VCaP (cell line): ENCODE measurements at regions not wholly inside any gene's neighbourhood (a gene's known extent, or its start where the extent isn't known, plus 50 kb on each side); places are given as distances from the start of the nearest gene placed in this dataset.

Experiments used
- H3K27ac ChIP-seq: fragments of 450-650 bp; 2 replicates; pipeline ENCODE4 v1.5.1; 2017
- TF ChIP-seq, protein P1 (sequence below): fragments of 450-650 bp; conservative IDR thresholded peaks from 2 replicates; pipeline ENCODE4 v1.5.1; 2017; ENCODE audit warnings: mild to moderate bottlenecking, moderate library complexity

DNA sequence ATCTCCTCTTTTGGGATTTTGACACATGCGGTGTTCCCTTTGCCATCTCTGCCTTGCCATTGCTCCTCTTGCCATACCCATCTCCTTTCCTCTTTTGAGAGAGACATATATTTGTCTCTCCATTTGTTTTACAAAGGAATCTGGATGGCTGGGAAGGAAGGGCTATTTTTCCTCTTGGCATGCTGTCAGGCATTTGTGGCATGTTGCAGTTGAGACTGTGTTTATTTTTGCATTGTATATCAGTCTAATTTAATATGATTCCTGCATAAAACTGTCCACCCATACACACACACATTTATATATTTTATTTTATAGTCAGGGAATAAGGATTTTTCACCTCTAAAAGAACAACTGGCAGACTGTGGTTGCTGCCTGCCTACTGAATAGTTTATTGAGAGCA is 1105.8 kb upstream of the SEMA6A start:
- TF ChIP-seq, protein P1, sequence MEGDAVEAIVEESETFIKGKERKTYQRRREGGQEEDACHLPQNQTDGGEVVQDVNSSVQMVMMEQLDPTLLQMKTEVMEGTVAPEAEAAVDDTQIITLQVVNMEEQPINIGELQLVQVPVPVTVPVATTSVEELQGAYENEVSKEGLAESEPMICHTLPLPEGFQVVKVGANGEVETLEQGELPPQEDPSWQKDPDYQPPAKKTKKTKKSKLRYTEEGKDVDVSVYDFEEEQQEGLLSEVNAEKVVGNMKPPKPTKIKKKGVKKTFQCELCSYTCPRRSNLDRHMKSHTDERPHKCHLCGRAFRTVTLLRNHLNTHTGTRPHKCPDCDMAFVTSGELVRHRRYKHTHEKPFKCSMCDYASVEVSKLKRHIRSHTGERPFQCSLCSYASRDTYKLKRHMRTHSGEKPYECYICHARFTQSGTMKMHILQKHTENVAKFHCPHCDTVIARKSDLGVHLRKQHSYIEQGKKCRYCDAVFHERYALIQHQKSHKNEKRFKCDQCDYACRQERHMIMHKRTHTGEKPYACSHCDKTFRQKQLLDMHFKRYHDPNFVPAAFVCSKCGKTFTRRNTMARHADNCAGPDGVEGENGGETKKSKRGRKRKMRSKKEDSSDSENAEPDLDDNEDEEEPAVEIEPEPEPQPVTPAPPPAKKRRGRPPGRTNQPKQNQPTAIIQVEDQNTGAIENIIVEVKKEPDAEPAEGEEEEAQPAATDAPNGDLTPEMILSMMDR = no peak

DNA sequence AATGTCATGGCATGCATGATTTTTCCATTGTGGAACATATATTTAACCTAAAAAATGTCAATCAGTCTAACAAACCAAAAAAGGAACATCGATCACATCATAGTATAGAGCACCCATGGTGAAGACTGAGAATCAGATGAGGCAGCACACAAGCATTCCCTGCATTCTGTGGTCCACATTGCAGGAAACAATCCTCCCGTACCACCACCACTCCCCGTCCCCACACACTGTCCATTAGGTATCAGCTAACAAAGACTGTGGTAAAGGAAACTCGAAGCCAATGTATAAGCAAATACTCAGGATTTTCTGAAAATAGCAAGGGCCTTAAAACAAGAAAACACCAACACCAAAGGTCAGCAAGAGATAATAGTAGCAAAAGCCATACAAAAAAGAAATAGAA is 1104.4 kb upstream of the SEMA6A start:
- TF ChIP-seq, protein P1 = no peak
- H3K27ac ChIP-seq = no peak overlapping the region

More for the DNA sequence above, 1105.8 kb upstream of the SEMA6A start:
- no peak overlapping the region for H3K27ac ChIP-seq

DNA sequence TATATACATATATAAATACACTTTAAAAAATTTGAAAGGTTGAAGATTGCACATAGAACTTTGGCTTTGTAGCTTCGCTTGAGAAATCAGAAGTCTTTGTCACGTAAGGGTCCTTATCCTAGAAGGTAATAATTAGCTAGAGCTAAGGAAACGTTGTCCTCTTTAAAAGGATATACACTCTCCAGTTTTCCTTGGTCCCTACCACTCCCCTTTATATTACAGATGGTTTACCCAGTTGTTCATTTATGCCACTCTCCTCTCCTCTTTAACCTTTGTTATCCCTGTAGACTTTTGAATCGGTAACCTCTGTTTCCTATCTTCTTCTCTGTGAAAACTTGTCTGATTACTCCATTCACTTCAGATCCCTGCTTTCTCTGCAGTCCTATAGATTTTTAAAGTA is 1101.0 kb upstream of the SEMA6A start:
- TF ChIP-seq, protein P1 = no peak
- no peak overlapping the region for H3K27ac ChIP-seq

DNA sequence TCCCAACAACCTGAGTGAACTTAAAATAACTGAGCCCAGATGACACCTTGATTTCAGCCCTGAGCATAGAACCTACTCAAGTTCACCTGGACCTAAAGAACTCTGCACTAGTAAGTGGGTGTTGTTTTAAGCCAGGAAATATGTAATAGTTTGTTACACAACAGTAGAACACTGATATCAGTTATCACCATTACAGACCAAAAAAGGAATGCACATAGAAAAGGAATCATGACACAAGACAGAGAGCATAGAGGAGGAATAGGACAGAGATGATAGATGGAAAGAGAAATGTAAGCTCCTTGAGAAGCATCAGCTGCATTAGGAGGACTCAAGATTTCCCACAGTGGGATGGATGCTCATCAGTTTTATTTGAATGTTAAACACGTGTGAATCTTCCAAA is 1096.9 kb upstream of the SEMA6A start:
- TF ChIP-seq, protein P1 = no peak
- no peak overlapping the region for H3K27ac ChIP-seq

DNA sequence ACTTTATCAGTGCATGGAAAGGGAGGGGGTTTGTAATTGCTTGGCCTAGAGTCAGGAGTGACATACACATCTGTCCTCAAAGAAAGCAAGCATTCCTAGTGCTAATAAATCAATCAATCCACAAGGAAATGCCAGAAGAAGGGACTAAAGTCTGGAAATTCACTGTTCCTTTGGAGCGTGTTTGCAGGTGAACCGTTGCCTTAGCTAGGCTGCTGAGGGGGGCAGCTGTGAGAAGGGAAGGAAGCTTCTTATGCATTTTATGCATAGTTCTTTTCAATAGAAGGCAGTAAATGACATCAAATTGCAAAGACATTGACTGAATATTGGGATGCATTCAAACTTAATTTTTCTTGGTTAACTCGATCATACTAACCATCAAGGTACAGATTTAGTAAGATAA is 1092.5 kb upstream of the SEMA6A start:
- no peak overlapping the region for H3K27ac ChIP-seq
- TF ChIP-seq, protein P1 = no peak

DNA sequence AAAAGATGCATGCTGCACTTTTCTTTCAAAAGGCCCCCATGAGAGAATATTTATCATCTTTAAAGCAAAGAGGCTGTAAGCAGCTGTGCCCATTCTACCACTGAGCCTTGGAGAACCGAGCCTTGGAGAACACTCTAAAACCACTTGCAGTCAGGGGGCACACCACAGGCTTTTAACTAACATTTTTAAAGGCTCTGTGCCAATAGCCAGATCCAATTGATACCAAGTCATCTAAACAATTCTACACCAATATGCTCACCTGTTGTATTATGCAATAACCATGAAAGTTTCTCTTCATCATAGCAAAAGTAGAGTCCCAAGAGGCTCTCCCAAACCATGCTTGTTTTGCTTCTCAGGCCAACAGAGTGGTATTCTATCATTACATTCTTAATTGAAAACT is 1090.5 kb upstream of the SEMA6A start:
- TF ChIP-seq, protein P1 = no peak
- H3K27ac ChIP-seq = no peak overlapping the region

DNA sequence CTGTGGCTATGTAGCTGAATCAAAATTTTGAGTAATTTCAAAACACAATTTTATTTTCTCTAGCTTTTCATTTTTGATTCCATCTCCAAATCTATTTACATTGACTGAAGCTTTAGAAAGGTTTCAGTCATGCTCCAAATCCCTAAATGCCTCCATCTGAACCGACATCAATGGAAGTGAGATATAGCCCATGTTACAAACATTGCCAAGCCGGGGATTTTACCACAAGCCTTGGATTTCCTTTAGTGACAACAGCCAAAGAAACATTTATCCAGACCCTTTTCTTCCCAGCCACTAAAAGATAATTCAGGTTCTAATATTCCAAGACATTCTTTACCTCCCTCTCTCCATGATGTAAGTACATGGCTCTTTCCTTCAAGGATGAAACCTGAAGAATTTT is 1087.7 kb upstream of the SEMA6A start:
- TF ChIP-seq, protein P1 = no peak
- H3K27ac ChIP-seq = no peak overlapping the region

DNA sequence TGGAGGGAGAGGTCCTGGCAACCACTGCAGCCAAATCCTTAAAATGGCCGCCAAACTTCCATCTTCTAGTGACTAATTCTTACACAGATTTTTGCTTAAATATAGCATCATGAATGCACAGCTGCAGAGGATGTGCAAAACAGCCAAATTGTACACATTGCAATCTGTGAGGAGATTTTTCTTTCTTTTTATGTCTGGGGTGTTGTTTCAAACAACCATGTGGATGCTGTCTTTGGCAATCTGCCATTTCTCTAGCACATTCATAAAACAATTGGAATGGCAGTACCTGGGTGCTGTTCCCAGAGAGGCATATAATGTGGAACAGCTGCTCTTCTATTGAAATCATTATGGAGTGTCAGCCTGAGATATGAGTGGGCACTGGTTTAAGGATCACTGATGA is 1082.9 kb upstream of the SEMA6A start:
- H3K27ac ChIP-seq = no peak overlapping the region
- TF ChIP-seq, protein P1 = no peak
